DND-41 (cell line): ENCODE measurements at regions not wholly inside any gene's neighbourhood (a gene's known extent, or its start where the extent isn't known, plus 50 kb on each side); places are given as distances from the start of the nearest gene placed in this dataset.

ENCODE experiments used
- ATAC-seq: fragments of 200-7000 bp; cut with Tn5 transposase; 3 replicates; pipeline ENCODE4 v1.9.1; 2021; ENCODE audit warnings: low read depth; ENCODE audit not compliant: insufficient read depth
- DNase-seq: peaks from one replicate; pipeline ENCODE4 v3.0.0-alpha.2; 2020
- H2AFZ ChIP-seq: 2 replicates; pipeline ENCODE4 v1.6.0; 2012; ENCODE audit warnings: low read depth, low read length
- H3K27ac ChIP-seq: 2 replicates; pipeline ENCODE4 v1.5.1; 2012; ENCODE audit warnings: low read length, inconsistent platforms
- H3K27me3 ChIP-seq: fragments of 200-600 bp; sonication (generic); 2 replicates; pipeline ENCODE4 v1.6.0; 2012; ENCODE audit warnings: low read length, mild to moderate bottlenecking, inconsistent platforms; ENCODE audit not compliant: insufficient read depth, poor library complexity
- H3K36me3 ChIP-seq: 2 replicates; pipeline ENCODE4 v1.5.1; 2012; ENCODE audit warnings: low read length, inconsistent platforms; ENCODE audit not compliant: insufficient read depth
- H3K4me1 ChIP-seq: 2 replicates; pipeline ENCODE4 v1.5.1; 2012; ENCODE audit warnings: mild to moderate bottlenecking, low read length; ENCODE audit not compliant: insufficient read depth
- H3K4me2 ChIP-seq: 2 replicates; pipeline ENCODE4 v1.6.0; 2012; ENCODE audit warnings: mild to moderate bottlenecking, moderate library complexity, low read length, inconsistent platforms; ENCODE audit not compliant: insufficient read depth
- H3K4me3 ChIP-seq, 2 experiments: fragments of 200-600 bp in 1 of 2; shearing (Covaris generic) in 1 of 2; 2 replicates each; pipeline ENCODE4 v1.5.1; 2012 to 2016; ENCODE audit warnings: inconsistent platforms in 2 of 2, low read length in 2 of 2, mild to moderate bottlenecking in 2 of 2, low read depth in 1 of 2, moderate library complexity in 1 of 2
- H3K79me2 ChIP-seq: 2 replicates; pipeline ENCODE4 v1.6.0; 2012; ENCODE audit warnings: low read length, inconsistent platforms; ENCODE audit not compliant: insufficient read depth
- H3K9ac ChIP-seq: 2 replicates; pipeline ENCODE4 v1.6.0; 2012; ENCODE audit warnings: low read depth, mild to moderate bottlenecking, inconsistent platforms, low read length, moderate library complexity
- H3K9me3 ChIP-seq: 2 replicates; pipeline ENCODE4 v1.5.1; 2012; ENCODE audit warnings: low read length, moderate library complexity, mild to moderate bottlenecking, inconsistent platforms; ENCODE audit not compliant: insufficient read depth, severe bottlenecking
- H4K20me1 ChIP-seq: 2 replicates; pipeline ENCODE4 v1.6.0; 2012; ENCODE audit warnings: low read length; ENCODE audit not compliant: insufficient read depth
- CTCF ChIP-seq: IDR thresholded peaks from 2 replicates; pipeline ENCODE4 v1.5.1; 2012; ENCODE audit warnings: borderline replicate concordance, low read length, moderate library complexity, mild to moderate bottlenecking; ENCODE audit not compliant: poor library complexity, severe bottlenecking; ENCODE audit errors: extremely low read depth
- EZH2 ChIP-seq: IDR thresholded peaks from 3 replicates; pipeline ENCODE4 v1.6.1; 2012; ENCODE audit warnings: borderline replicate concordance, low read depth, mild to moderate bottlenecking, moderate library complexity, low read length, inconsistent platforms; ENCODE audit not compliant: severe bottlenecking

DNA sequence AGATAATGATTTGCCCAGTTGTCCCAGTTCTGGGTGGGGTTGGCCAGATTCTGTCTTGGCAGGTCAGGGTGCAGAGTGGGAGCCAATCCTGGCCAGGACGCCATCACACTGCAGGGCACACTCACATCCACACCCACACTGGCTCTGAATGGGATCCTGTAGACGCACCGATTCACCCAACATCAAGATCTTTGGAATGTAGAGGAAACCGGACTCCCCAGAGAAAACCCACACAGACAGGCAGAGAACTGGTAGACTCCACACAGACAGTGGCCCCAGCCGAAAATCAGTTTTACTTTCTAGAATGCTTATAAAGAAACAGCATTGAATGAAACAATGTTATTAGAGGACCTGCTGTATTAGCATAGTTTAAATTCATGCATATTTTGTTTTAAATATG lies 343.1 kb upstream of the DAB2 start:
- H4K20me1 ChIP-seq = no peaks in the 10 kb centered on the region
- ATAC-seq (no peak), DNase-seq (no peak)
- no peak for TF ChIP-seq CTCF
- no peak for TF ChIP-seq EZH2
- no peaks in the 10 kb centered on the region for H3K79me2 ChIP-seq
- H3K4me3 ChIP-seq = no peak overlapping the region
- H3K9ac ChIP-seq = no peak overlapping the region
- peaks cover 6% of the 10 kb centered on the region for H3K27me3 ChIP-seq
- H3K36me3 ChIP-seq = no peaks in the 10 kb centered on the region
- no peaks in the 10 kb centered on the region for H3K9me3 ChIP-seq
- no peak overlapping the region for H3K4me2 ChIP-seq
- H3K4me1 ChIP-seq = no peaks in the 10 kb centered on the region
- no peak overlapping the region for H2AFZ ChIP-seq
- no peak overlapping the region for H3K27ac ChIP-seq

- Histone ChIP-seq H2AFZ (no peak overlapping the region), H3K36me3 (no peaks in the 10 kb centered on the region)
- TF ChIP-seq CTCF (no peak), EZH2 (no peak)
These were observed 340.6 kb upstream of the DAB2 start for GRCh38 chr5:39765366-39765765.

DNA sequence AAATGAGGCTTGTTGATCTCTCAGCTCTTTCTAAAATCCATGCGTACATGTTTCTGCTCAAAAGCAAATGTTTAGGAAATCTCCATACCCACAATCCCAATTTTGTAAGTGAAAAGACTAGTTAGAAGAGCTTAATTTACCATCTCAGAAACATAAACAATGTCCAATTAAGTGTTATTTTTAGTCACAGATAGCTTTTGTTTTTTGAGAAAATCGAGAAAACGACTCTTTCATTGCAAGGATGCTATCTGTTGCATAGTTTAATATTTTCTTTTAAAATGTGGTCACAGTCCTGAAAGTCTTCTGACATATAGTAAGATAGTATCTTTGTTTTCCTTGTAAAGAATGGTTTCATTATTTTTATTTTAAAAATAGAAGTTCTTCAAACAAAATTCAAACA lies 338.0 kb upstream of the DAB2 start:
- no peaks in the 10 kb centered on the region for H4K20me1 ChIP-seq
- H3K9ac ChIP-seq = no peak overlapping the region
- no peaks in the 10 kb centered on the region for H3K9me3 ChIP-seq
- no peaks in the 10 kb centered on the region for H3K36me3 ChIP-seq
- H3K79me2 ChIP-seq = no peaks in the 10 kb centered on the region
- TF ChIP-seq EZH2 (no peak), CTCF (no peak)
- no peaks in the 10 kb centered on the region for H3K4me1 ChIP-seq
- no peak overlapping the region for H2AFZ ChIP-seq
- ATAC-seq (no peak), DNase-seq (no peak)
- no peak overlapping the region for H3K4me3 ChIP-seq
- no peak overlapping the region for H3K4me2 ChIP-seq
- H3K27ac ChIP-seq = no peak overlapping the region
- no peaks in the 10 kb centered on the region for H3K27me3 ChIP-seq

More at GRCh38 chr5:39765366-39765765, 340.6 kb upstream of the DAB2 start:
- Histone ChIP-seq H3K4me1 (no peaks in the 10 kb centered on the region), H3K27ac (no peak overlapping the region), H3K27me3 (no peaks in the 10 kb centered on the region), H3K4me3 (no peak overlapping the region), H3K79me2 (no peaks in the 10 kb centered on the region), H3K9ac (no peak overlapping the region), H3K9me3 (no peaks in the 10 kb centered on the region), H4K20me1 (no peaks in the 10 kb centered on the region), H3K4me2 (no peak overlapping the region)
- ATAC-seq (no peak), DNase-seq (no peak)
